HepG2 (cell line): ENCODE measurements at regions not wholly inside any gene's neighbourhood (a gene's known extent, or its start where the extent isn't known, plus 50 kb on each side); places are given as distances from the start of the nearest gene placed in this dataset.

Source experiments
- ELF1 ChIP-seq: sonication (generic); formaldehyde crosslinking; IDR thresholded peaks from 2 replicates; pipeline ENCODE4 v1.4.0; 2020; ENCODE audit warnings: missing genetic modification reagents
- EP300 ChIP-seq, 3 experiments: sonication (generic) in 1 of 3; formaldehyde crosslinking in 1 of 3; IDR thresholded peaks; 2 replicates each; pipeline versions ENCODE4 v1.5.1 to v1.6.1; 2011 to 2020; ENCODE audit warnings: low read depth in 2 of 3, low read length in 2 of 3, borderline replicate concordance in 1 of 3, improper control_type of control experiment in 1 of 3, mild to moderate bottlenecking in 1 of 3, missing genetic modification reagents in 1 of 3, moderate library complexity in 1 of 3
- ETV6 ChIP-seq: sonication (generic); formaldehyde crosslinking; conservative IDR thresholded peaks from 2 replicates; pipeline ENCODE4 v1.4.0; 2020; ENCODE audit warnings: missing genetic modification reagents
- JUNB ChIP-seq: sonication (generic); formaldehyde crosslinking; IDR thresholded peaks from 2 replicates; pipeline ENCODE4 v1.8.0; 2022; ENCODE audit warnings: missing genetic modification reagents, mild to moderate bottlenecking, borderline replicate concordance
- REL ChIP-seq: sonication (generic); formaldehyde crosslinking; conservative IDR thresholded peaks from 2 replicates; pipeline ENCODE4 v1.8.0; 2022; ENCODE audit warnings: mild to moderate bottlenecking, missing genetic modification reagents, moderate library complexity
- SAFB2 ChIP-seq: sonication (generic); formaldehyde crosslinking; IDR thresholded peaks from 2 replicates; pipeline ENCODE4 v1.5.1; 2020; ENCODE audit warnings: missing genetic modification reagents, low read depth, mild to moderate bottlenecking, borderline replicate concordance
- SMC3 ChIP-seq: IDR thresholded peaks from 2 replicates; pipeline ENCODE4 v1.6.1; 2011; ENCODE audit warnings: low read length, improper control_type of control experiment
- ZNF713 ChIP-seq: sonication (generic); formaldehyde crosslinking; IDR thresholded peaks from 2 replicates; pipeline ENCODE4 v1.4.0; 2020; ENCODE audit warnings: mild to moderate bottlenecking, missing genetic modification reagents
- TF ChIP-seq, protein P1 (sequence below): sonication (generic); formaldehyde crosslinking; IDR thresholded peaks from 2 replicates; pipeline ENCODE4 v1.5.0; 2020; ENCODE audit warnings: mild to moderate bottlenecking, missing genetic modification reagents, moderate library complexity

- TF ChIP-seq, protein P1, sequence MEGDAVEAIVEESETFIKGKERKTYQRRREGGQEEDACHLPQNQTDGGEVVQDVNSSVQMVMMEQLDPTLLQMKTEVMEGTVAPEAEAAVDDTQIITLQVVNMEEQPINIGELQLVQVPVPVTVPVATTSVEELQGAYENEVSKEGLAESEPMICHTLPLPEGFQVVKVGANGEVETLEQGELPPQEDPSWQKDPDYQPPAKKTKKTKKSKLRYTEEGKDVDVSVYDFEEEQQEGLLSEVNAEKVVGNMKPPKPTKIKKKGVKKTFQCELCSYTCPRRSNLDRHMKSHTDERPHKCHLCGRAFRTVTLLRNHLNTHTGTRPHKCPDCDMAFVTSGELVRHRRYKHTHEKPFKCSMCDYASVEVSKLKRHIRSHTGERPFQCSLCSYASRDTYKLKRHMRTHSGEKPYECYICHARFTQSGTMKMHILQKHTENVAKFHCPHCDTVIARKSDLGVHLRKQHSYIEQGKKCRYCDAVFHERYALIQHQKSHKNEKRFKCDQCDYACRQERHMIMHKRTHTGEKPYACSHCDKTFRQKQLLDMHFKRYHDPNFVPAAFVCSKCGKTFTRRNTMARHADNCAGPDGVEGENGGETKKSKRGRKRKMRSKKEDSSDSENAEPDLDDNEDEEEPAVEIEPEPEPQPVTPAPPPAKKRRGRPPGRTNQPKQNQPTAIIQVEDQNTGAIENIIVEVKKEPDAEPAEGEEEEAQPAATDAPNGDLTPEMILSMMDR = no peak
- TF ChIP-seq SMC3 (no peak), ZNF713 (CRISPR knock-in tag) (no peak), JUNB (CRISPR knock-in tag) (no peak), SAFB2 (no peak), ETV6 (no peak), REL (CRISPR knock-in tag) (no peak), ELF1 (no peak), EP300 (IDR thresholded peaks at IDR 0.05; ENCODE audit: low read depth in 2 of 2, low read length in 2 of 2) (no peak), EP300 (CRISPR knock-in tag; IDR thresholded peaks at IDR 0.05; ENCODE audit: borderline replicate concordance) (no peak)
Observed at GRCh38 chr4:104870495-104871233, 276.0 kb upstream of the TET2 start.
